GM10266 (cell line): ENCODE measurements at regions not wholly inside any gene's neighbourhood (a gene's known extent, or its start where the extent isn't known, plus 50 kb on each side); places are given as distances from the start of the nearest gene placed in this dataset.

Experiments
- DNase-seq: peaks from one replicate; pipeline ENCODE4 v3.0.0; 2012; ENCODE audit errors: extremely low spot score
- CTCF ChIP-seq: IDR thresholded peaks from 2 replicates; pipeline ENCODE4 v1.5.1; 2012; ENCODE audit warnings: mild to moderate bottlenecking, low read depth; ENCODE audit not compliant: control insufficient read depth, insufficient read depth; ENCODE audit errors: missing control alignments

- DNase-seq: no peak
- no peak for TF ChIP-seq CTCF
Measured at GRCh38 chr6:4586469-4586859, 189.7 kb upstream of the CDYL start.

- no peak for TF ChIP-seq CTCF
- no peak for DNase-seq
Measured at GRCh38 chr6:4585682-4586468, 190.3 kb upstream of the CDYL start.

GRCh38 chr6:4584801-4585200, 191.4 kb upstream of the CDYL start:
- no peak for TF ChIP-seq CTCF
- no peak for DNase-seq

- no peak for DNase-seq
- TF ChIP-seq CTCF: no peak
Measured at GRCh38 chr6:4582506-4583417, 193.4 kb upstream of the CDYL start.

- no peak for TF ChIP-seq CTCF
- no peak for DNase-seq
Measured at GRCh38 chr6:4581468-4582385, 194.5 kb upstream of the CDYL start.

GRCh38 chr6:4580361-4580760, 195.8 kb upstream of the CDYL start:
- DNase-seq: no peak
- no peak for TF ChIP-seq CTCF
